H9 (cell line): ENCODE measurements at regions not wholly inside any gene's neighbourhood (a gene's known extent, or its start where the extent isn't known, plus 50 kb on each side); places are given as distances from the start of the nearest gene placed in this dataset.

Source experiments
- DNase-seq: peaks from one replicate; pipeline ENCODE4 v3.0.0-alpha.2; 2017
- H2AFZ ChIP-seq: one replicate; pipeline ENCODE4 v1.6.1; 2013; ENCODE audit warnings: mild to moderate bottlenecking, low read length, control low read depth, moderate library complexity
- H2AK5ac ChIP-seq: 2 replicates; pipeline ENCODE4 v1.6.1; 2013; ENCODE audit warnings: low read length, control low read depth, mixed read lengths; ENCODE audit not compliant: insufficient read length
- H2BK120ac ChIP-seq: one replicate; pipeline ENCODE4 v1.6.1; 2013; ENCODE audit warnings: low read depth, mild to moderate bottlenecking, low read length, control low read depth, inconsistent platforms; ENCODE audit not compliant: poor library complexity, severe bottlenecking
- H2BK12ac ChIP-seq: 2 replicates; pipeline ENCODE4 v1.6.1; 2013; ENCODE audit warnings: low read length, control low read depth, mixed read lengths, low read depth; ENCODE audit not compliant: insufficient read length
- H2BK15ac ChIP-seq: 2 replicates; pipeline ENCODE4 v1.6.1; 2013; ENCODE audit warnings: low read depth, low read length, control low read depth
- H2BK20ac ChIP-seq: one replicate; pipeline ENCODE4 v1.6.1; 2013; ENCODE audit warnings: low read depth, mild to moderate bottlenecking, low read length, control low read depth, inconsistent platforms; ENCODE audit not compliant: poor library complexity, severe bottlenecking
- H2BK5ac ChIP-seq: 2 replicates; pipeline ENCODE4 v1.6.1; 2013; ENCODE audit warnings: low read length, control low read depth, mixed read lengths; ENCODE audit not compliant: insufficient read length
- H3K14ac ChIP-seq: 2 replicates; pipeline ENCODE4 v1.6.1; 2013; ENCODE audit warnings: low read length, control low read depth; ENCODE audit not compliant: insufficient read depth
- H3K18ac ChIP-seq: 2 replicates; pipeline ENCODE4 v1.6.1; 2013; ENCODE audit warnings: low read depth, mild to moderate bottlenecking, mixed read lengths, low read length, control low read depth; ENCODE audit not compliant: insufficient read length
- H3K23ac ChIP-seq: 2 replicates; pipeline ENCODE4 v1.6.1; 2013; ENCODE audit warnings: low read length, control low read depth, mixed read lengths, low read depth; ENCODE audit not compliant: insufficient read length
- H3K23me2 ChIP-seq: 2 replicates; pipeline ENCODE4 v1.6.1; 2013; ENCODE audit warnings: low read depth, mild to moderate bottlenecking, mixed read lengths, low read length, control low read depth; ENCODE audit not compliant: insufficient read length, poor library complexity, severe bottlenecking
- H3K27ac ChIP-seq: 2 replicates; pipeline ENCODE4 v1.5.1; 2013; ENCODE audit warnings: low read length, control low read depth, mixed read lengths, low read depth; ENCODE audit not compliant: insufficient read length
- H3K27me3 ChIP-seq: 2 replicates; pipeline ENCODE4 v1.6.1; 2013; ENCODE audit warnings: low read length, control low read depth, inconsistent platforms; ENCODE audit not compliant: insufficient read depth
- H3K4ac ChIP-seq: 2 replicates; pipeline ENCODE4 v1.6.1; 2013; ENCODE audit warnings: low read depth, mild to moderate bottlenecking, control low read depth, inconsistent platforms, low read length, moderate library complexity
- H3K4me1 ChIP-seq: 2 replicates; pipeline ENCODE4 v1.6.1; 2013; ENCODE audit warnings: low read length, control low read depth, inconsistent platforms; ENCODE audit not compliant: insufficient read depth
- H3K4me2 ChIP-seq: 2 replicates; pipeline ENCODE4 v1.6.1; 2013; ENCODE audit warnings: low read length, control low read depth, mixed read lengths; ENCODE audit not compliant: insufficient read length, insufficient read depth
- H3K56ac ChIP-seq: 2 replicates; pipeline ENCODE4 v1.6.1; 2013; ENCODE audit warnings: low read depth, mild to moderate bottlenecking, mixed read lengths, low read length, control low read depth; ENCODE audit not compliant: insufficient read length
- H3K79me1 ChIP-seq: 2 replicates; pipeline ENCODE4 v1.6.1; 2013; ENCODE audit warnings: low read depth, mild to moderate bottlenecking, moderate library complexity, low read length, control low read depth, inconsistent platforms; ENCODE audit not compliant: insufficient read depth, poor library complexity, severe bottlenecking
- H3K79me2 ChIP-seq: 2 replicates; pipeline ENCODE4 v1.6.1; 2013; ENCODE audit warnings: low read length, control low read depth, inconsistent platforms; ENCODE audit not compliant: insufficient read depth
- H3K9ac ChIP-seq: 2 replicates; pipeline ENCODE4 v1.6.1; 2013; ENCODE audit warnings: low read length, control low read depth, mixed read lengths; ENCODE audit not compliant: insufficient read length; ENCODE audit errors: extremely low read depth
- H3K9me3 ChIP-seq: one replicate; pipeline ENCODE4 v1.6.1; 2013; ENCODE audit warnings: low read depth, low read length, inconsistent platforms; ENCODE audit not compliant: control insufficient read depth
- H3T11ph ChIP-seq: one replicate; pipeline ENCODE4 v1.6.1; 2013; ENCODE audit warnings: mild to moderate bottlenecking, low read length, control low read depth, inconsistent platforms
- H4K20me1 ChIP-seq: one replicate; pipeline ENCODE4 v1.6.1; 2013; ENCODE audit not compliant: control insufficient read depth, insufficient read length, insufficient read depth
- H4K5ac ChIP-seq: 2 replicates; pipeline ENCODE4 v1.6.1; 2013; ENCODE audit warnings: low read depth, mild to moderate bottlenecking, mixed read lengths, low read length, control low read depth; ENCODE audit not compliant: insufficient read length
- H4K8ac ChIP-seq: replicated peaks from 2 replicates; pipeline ENCODE4 v1.6.1; 2013; ENCODE audit warnings: low read length, control low read depth, mixed read lengths, low read depth; ENCODE audit not compliant: insufficient read length
- H4K91ac ChIP-seq: 2 replicates; pipeline ENCODE4 v1.6.1; 2013; ENCODE audit warnings: low read depth, mild to moderate bottlenecking, moderate library complexity, mixed read lengths, low read length, control low read depth; ENCODE audit not compliant: insufficient read length
- H3K27ac Mint-ChIP-seq, 3 experiments: 2 replicates in 2 of 3; 3 replicates in 1 of 3; pipeline ENCODE4 v1.8.0; 2020 to 2021; ENCODE audit warnings: mixed read lengths in 3 of 3, mild to moderate bottlenecking in 1 of 3, moderate library complexity in 1 of 3
- H3K27me3 Mint-ChIP-seq: 2 replicates; pipeline ENCODE4 v1.8.0; 2021; ENCODE audit warnings: low read depth, mild to moderate bottlenecking, moderate library complexity, mixed read lengths
- H3K36me3 Mint-ChIP-seq, 3 experiments: 2 replicates in 2 of 3; 3 replicates in 1 of 3; pipeline ENCODE4 v1.8.0; 2020 to 2021; ENCODE audit warnings: low read depth in 3 of 3, mixed read lengths in 3 of 3; ENCODE audit not compliant: insufficient read depth in 1 of 3
- H3K4me1 Mint-ChIP-seq, 2 experiments: 2 replicates each; pipeline ENCODE4 v1.8.0; 2020; ENCODE audit warnings: mixed read lengths in 2 of 2
- H3K4me3 Mint-ChIP-seq, 2 experiments: 2 replicates in 1 of 2; 3 replicates in 1 of 2; pipeline ENCODE4 v1.8.0; 2020 to 2021; ENCODE audit warnings: mild to moderate bottlenecking in 2 of 2, mixed read lengths in 2 of 2, moderate library complexity in 1 of 2
- H3K9me3 Mint-ChIP-seq, 2 experiments: 2 replicates in 1 of 2; 3 replicates in 1 of 2; pipeline ENCODE4 v1.8.0; 2020; ENCODE audit warnings: mild to moderate bottlenecking in 2 of 2, mixed read lengths in 2 of 2, moderate library complexity in 1 of 2
- CTCF ChIP-seq: fragments of 200-600 bp; sonication (generic); conservative IDR thresholded peaks from 3 replicates; pipeline ENCODE4 v1.8.0; 2021; ENCODE audit warnings: antibody characterized with exemption, mild to moderate bottlenecking
- WGBS: extraction: QIAGEN DNeasy Blood & Tissue Kit; methylation state at CpG from one replicate; pipeline ENCODE4 v1.1.7; 2013; ENCODE audit warnings: missing lambda C conversion rate, low lambda C conversion rate, mixed read lengths; ENCODE audit not compliant: insufficient read length; ENCODE audit errors: extremely low coverage; 5-methylcytosine and 5-hydroxymethylcytosine counted together

- Histone ChIP-seq H4K5ac (no peak overlapping the region), H4K91ac (no peak overlapping the region), H3K79me1 (no peaks in the 10 kb centered on the region), H3K9me3 (peaks cover 12% of the 10 kb centered on the region), H3K18ac (no peak overlapping the region), H2BK15ac (no peak overlapping the region), H2BK12ac (no peak overlapping the region), H3K23ac (no peak overlapping the region), H3K23me2 (no peaks in the 10 kb centered on the region), H3K4ac (no peak overlapping the region), H3K4me1 (no peaks in the 10 kb centered on the region), H3T11ph (no peak overlapping the region), H4K20me1 (no peaks in the 10 kb centered on the region), H3K27ac (no peak overlapping the region), H4K8ac (no peak overlapping the region), H3K14ac (no peak overlapping the region), H3K4me2 (no peak overlapping the region), H2AK5ac (no peak overlapping the region), H2AFZ (no peak overlapping the region), H3K27me3 (no peaks in the 10 kb centered on the region), H3K9ac (no peak overlapping the region), H3K79me2 (no peaks in the 10 kb centered on the region), H2BK120ac (no peak overlapping the region), H3K56ac (no peak overlapping the region), H2BK20ac (no peak overlapping the region), H2BK5ac (no peak overlapping the region)
- Mint-ChIP-seq H3K27ac (no peak overlapping the region), H3K4me3 (no peak overlapping the region), H3K9me3 (peaks cover 26 to 31% of the 10 kb centered on the region in 2 experiments), H3K4me1 (no peaks in the 10 kb centered on the region), H3K36me3 (peaks cover 15 to 30% (median 17%) of the 10 kb centered on the region in 3 experiments; a peak in 6 of 7 replicates), H3K27me3 (peaks cover 2% of the 10 kb centered on the region)
- no peak for DNase-seq
- TF ChIP-seq CTCF = no peak
- no CpG with 5 or more reads among the region's 3 CpGs for WGBS
These were observed 169.0 kb upstream of the HS3ST3A1 start for GRCh38 chr17:13770702-13771101.
